ENCODE measurements at regions not wholly inside any gene's neighbourhood (a gene's known extent, or its start where the extent isn't known, plus 50 kb on each side); places are given as distances from the start of the nearest gene placed in this dataset.

GRCh38 chr6:99064834-99065233, 117.1 kb upstream of the FBXL4 start:
- no peak for DNase-seq

- DNase-seq: no peak
Measured at GRCh38 chr6:99036672-99037071, 88.9 kb upstream of the FBXL4 start.

GRCh38 chr6:99032396-99032795, 84.7 kb upstream of the FBXL4 start:
- no peak for DNase-seq

GRCh38 chr6:99031957-99032356, 84.2 kb upstream of the FBXL4 start:
- no peak for DNase-seq

GRCh38 chr6:99030915-99031314, 83.2 kb upstream of the FBXL4 start:
- no peak for DNase-seq

GRCh38 chr6:99026135-99026534, 78.4 kb upstream of the FBXL4 start:
- peak in 1 of 2 experiments; percentile 4 for DNase-seq

GRCh38 chr6:99024089-99024488, 76.3 kb upstream of the FBXL4 start:
- no peak for DNase-seq

GRCh38 chr6:99022039-99022609, 74.4 kb upstream of the FBXL4 start:
- DNase-seq: no peak

GRCh38 chr6:99019381-99019780, 71.6 kb upstream of the FBXL4 start:
- no peak for DNase-seq

- no peak for DNase-seq
Measured at GRCh38 chr6:99017150-99017549, 69.4 kb upstream of the FBXL4 start.

- DNase-seq: no peak
Measured at GRCh38 chr6:99016355-99016754, 68.6 kb upstream of the FBXL4 start.

GRCh38 chr6:99014061-99014460, 66.3 kb upstream of the FBXL4 start:
- DNase-seq: no peak

- no peak for DNase-seq
Measured at GRCh38 chr6:99013661-99014060, 65.9 kb upstream of the FBXL4 start.

GRCh38 chr6:99013145-99013544, 65.4 kb upstream of the FBXL4 start:
- no peak for DNase-seq

GRCh38 chr6:99011151-99011550, 63.4 kb upstream of the FBXL4 start:
- no peak for DNase-seq

GRCh38 chr6:99002831-99003230, 55.1 kb upstream of the FBXL4 start:
- no peak for DNase-seq

GRCh38 chr6:98998103-98998502, 50.4 kb upstream of the FBXL4 start:
- no peak for DNase-seq

All from NCI-H526 (cell line).